Stimulated activated naive CD8-positive, alpha-beta T cell treated with anti-CD3 and anti-CD28 coated beads, Interleukin-15, Interleukin-2, amounts not matched to agents 100 ng/mL and 50 ng/mL, for 24 hours (primary cell): ENCODE measurements at regions not wholly inside any gene's neighbourhood (a gene's known extent, or its start where the extent isn't known, plus 50 kb on each side); places are given as distances from the start of the nearest gene placed in this dataset.
"Not testable (repeated sequence)": the region's sequence is repeated elsewhere in the genome, so short reads cannot be mapped to it uniquely, and the experiment has no call there.

Experiments used
- H3K27ac Mint-ChIP-seq: one replicate; pipeline ENCODE4 v1.8.0; 2021; ENCODE audit warnings: mild to moderate bottlenecking, mixed read lengths
- H3K27me3 Mint-ChIP-seq: one replicate; pipeline ENCODE4 v1.8.0; 2021; ENCODE audit warnings: mixed read lengths
- H3K36me3 Mint-ChIP-seq: one replicate; pipeline ENCODE4 v1.8.0; 2021; ENCODE audit warnings: low read depth, mixed read lengths
- H3K4me1 Mint-ChIP-seq: one replicate; pipeline ENCODE4 v1.8.0; 2021; ENCODE audit warnings: low read depth, mixed read lengths
- H3K4me3 Mint-ChIP-seq: one replicate; pipeline ENCODE4 v1.8.0; 2021; ENCODE audit warnings: mild to moderate bottlenecking, mixed read lengths
- H3K9me3 Mint-ChIP-seq: one replicate; pipeline ENCODE4 v1.8.0; 2021; ENCODE audit warnings: mixed read lengths

DNA sequence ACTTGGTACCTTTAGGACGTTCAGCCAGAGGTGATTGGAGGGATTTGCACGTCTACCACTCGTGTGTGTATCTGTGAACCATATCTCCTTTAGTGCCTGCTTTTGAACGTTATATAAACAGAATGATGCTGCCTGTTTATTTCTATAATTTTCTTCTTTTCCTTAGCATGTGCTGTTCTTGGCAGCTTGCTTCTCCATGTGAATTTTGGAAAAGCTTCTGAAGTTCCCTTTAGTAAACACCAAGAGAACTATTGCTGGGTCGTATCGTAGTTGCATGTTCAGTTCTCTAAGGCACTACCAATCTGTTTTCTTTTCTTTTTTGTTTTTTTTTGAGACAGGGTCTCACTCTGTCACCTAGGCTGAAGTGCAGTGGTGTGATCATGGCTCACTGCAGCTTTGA, 73.8 kb upstream of the FANCC start:
- H3K9me3 Mint-ChIP-seq, H3K4me1 Mint-ChIP-seq, H3K4me3 Mint-ChIP-seq, H3K36me3 Mint-ChIP-seq, H3K27ac Mint-ChIP-seq: not testable (repeated sequence)
- peaks cover 11% of the 10 kb centered on the region for H3K27me3 Mint-ChIP-seq

DNA sequence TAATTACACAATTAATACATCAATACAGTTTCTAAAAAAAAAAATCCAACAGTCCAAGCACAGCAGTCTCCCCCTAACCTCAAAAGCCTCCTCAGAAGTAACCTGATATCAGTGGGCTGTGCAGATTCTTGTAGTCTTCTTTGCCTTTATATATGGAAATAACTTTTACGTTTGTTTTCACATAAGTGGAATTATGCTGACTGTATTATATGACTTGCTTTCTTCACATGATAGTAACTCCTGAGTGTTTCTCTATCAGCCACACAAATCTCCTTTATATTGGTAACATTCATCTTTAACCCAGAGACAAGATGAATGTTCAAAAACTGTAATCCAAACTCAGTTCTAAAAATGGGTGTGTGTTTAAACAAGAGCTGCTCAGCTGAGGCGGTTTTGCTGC, 71.9 kb upstream of the FANCC start:
- peaks cover 13% of the 10 kb centered on the region for H3K27me3 Mint-ChIP-seq
- no peaks in the 10 kb centered on the region for H3K9me3 Mint-ChIP-seq
- no peak overlapping the region for H3K4me3 Mint-ChIP-seq
- H3K4me1 Mint-ChIP-seq: no peaks in the 10 kb centered on the region
- H3K27ac Mint-ChIP-seq: no peak overlapping the region
- H3K36me3 Mint-ChIP-seq: no peaks in the 10 kb centered on the region

DNA sequence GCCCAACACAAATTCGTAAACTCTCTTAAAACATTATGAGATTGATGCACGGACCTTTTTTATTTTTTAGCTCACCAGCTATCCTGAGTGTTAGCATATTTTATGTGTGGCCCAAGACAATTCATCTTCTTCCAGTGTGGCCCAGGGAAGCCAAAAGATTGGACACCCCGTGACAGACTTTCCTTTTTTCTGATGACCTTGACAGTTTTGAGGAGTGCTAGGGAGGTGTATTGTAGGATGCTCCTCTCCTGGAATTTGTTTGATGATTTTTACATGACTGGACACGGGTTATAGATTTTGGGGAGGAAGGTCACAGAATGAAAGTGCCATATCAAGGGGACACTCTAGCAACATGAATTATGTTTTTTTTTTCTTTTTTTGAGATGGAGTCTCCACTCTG, 69.3 kb upstream of the FANCC start:
- H3K4me3 Mint-ChIP-seq: no peak overlapping the region

DNA sequence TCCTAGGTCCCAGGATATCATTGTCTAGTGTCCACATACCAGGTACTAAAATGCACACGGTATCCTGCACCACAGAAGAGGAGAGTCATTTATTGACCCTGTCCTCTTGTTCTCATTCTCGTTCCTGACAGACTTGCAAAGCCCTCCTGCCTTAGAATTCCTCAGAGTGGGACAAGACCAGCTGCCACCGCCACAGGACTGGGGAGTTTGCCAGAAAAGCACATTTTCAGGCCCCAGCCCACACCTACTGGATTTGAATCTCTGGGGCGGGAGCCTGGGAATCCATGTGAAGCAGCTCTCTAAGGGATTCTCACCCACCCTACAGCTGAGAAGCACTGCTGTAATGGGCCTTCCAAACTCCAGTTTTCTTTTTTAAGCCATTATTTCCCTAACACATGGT, 68.0 kb upstream of the FANCC start:
- Mint-ChIP-seq H3K9me3 (no peaks in the 10 kb centered on the region), H3K27me3 (peaks cover 39% of the 10 kb centered on the region), H3K4me1 (no peaks in the 10 kb centered on the region), H3K27ac (no peak overlapping the region), H3K4me3 (no peak overlapping the region), H3K36me3 (no peaks in the 10 kb centered on the region)

More for the DNA sequence above, 69.3 kb upstream of the FANCC start:
- H3K4me1 Mint-ChIP-seq: no peaks in the 10 kb centered on the region
- H3K36me3 Mint-ChIP-seq: no peaks in the 10 kb centered on the region
- peaks cover 29% of the 10 kb centered on the region for H3K27me3 Mint-ChIP-seq
- H3K9me3 Mint-ChIP-seq: no peaks in the 10 kb centered on the region
- no peak overlapping the region for H3K27ac Mint-ChIP-seq

DNA sequence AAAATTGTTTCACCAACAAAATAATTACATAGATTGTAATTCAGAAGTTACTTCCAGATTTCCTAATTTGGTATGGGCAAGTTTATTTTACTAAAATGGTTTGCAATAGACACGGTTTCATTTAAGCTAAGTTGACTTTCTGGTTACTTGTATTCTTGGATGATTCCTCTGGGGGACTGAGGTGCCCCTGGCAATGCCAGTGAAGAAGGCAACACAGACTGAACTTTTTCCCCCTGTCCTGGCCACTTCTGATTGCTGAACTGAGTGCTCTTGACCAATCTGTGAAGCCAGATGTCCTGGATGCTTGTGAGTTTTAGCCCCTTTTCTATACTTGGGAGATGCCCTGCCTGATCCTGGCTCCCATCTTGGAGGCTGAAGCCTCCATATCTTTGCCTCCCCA, 66.3 kb upstream of the FANCC start:
- H3K27ac Mint-ChIP-seq: no peak overlapping the region
- H3K36me3 Mint-ChIP-seq: no peaks in the 10 kb centered on the region
- no peaks in the 10 kb centered on the region for H3K4me1 Mint-ChIP-seq
- peaks cover 47% of the 10 kb centered on the region for H3K27me3 Mint-ChIP-seq
- no peaks in the 10 kb centered on the region for H3K9me3 Mint-ChIP-seq
- H3K4me3 Mint-ChIP-seq: no peak overlapping the region

DNA sequence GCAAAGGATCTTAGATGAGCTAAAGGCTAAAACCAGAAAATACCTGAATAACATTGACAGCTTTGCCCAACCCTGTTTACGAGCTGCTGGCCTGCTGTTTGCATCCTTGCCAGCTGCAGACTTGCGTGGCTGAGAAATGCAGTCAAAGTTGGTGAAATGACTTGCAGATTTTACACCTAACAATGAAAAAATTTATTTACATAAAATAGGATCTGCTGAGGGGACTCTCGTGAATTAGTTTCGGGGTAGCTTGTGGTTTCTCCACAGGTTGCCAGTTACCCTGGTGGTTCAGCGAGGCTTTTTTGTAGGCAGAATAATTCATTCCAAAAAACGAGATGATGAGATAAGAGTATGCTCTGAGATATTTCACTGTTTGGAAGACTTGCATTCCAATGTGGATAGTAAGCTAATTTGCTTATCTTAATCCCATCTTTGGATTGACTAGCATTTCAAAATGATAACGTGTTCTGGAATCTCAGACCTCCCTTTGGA, 65.7 kb upstream of the FANCC start:
- Mint-ChIP-seq H3K9me3 (no peaks in the 10 kb centered on the region), H3K4me3 (no peak overlapping the region), H3K36me3 (no peaks in the 10 kb centered on the region), H3K27me3 (peaks cover 50% of the 10 kb centered on the region), H3K4me1 (no peaks in the 10 kb centered on the region), H3K27ac (no peak overlapping the region)

DNA sequence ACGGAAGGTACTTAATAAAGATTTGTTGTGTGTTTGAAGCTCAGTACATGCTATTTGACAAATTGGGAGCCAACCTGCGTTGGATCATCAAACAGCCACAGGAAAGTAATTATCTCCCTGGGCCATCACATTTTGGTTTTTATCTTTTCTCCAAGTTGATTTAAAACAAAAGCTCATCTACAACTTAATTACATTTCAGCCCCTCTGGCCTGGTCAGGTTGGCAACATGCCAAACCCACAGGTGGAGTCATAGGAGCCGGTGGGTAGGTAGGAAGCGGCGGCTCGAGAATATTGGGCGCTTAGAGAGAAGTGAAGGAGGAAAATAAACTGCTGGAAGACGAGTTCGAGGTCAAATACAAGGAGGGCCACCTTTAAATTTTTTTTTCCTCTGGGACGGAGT, 64.9 kb upstream of the FANCC start:
- Mint-ChIP-seq H3K4me3 (no peak overlapping the region), H3K36me3 (no peaks in the 10 kb centered on the region), H3K27ac (no peak overlapping the region), H3K4me1 (peaks cover 4% of the 10 kb centered on the region), H3K9me3 (no peaks in the 10 kb centered on the region), H3K27me3 (peaks cover 57% of the 10 kb centered on the region)

DNA sequence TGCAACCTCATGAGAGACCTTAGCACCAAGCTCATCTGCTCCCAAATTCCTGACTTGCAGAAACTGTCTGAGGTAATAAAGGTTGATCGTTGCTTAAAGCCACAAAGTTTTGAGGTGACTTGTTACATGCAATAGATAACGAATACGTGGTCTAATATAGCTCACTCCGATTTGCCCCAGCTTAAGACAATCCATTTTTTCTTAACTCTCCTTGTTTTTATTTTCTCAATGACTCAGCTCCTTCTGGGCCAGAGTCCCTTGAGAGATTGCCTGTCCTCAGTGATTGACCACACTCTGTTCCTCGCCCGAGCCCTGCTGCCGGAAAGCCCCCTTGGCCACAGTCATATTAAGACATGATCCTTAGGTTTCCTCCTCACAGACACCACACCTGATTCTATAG, 63.7 kb upstream of the FANCC start:
- peaks cover 4% of the 10 kb centered on the region for H3K4me1 Mint-ChIP-seq
- H3K36me3 Mint-ChIP-seq: no peaks in the 10 kb centered on the region
- H3K4me3 Mint-ChIP-seq: no peak overlapping the region
- no peak overlapping the region for H3K27ac Mint-ChIP-seq
- no peaks in the 10 kb centered on the region for H3K9me3 Mint-ChIP-seq
- peaks cover 67% of the 10 kb centered on the region for H3K27me3 Mint-ChIP-seq

DNA sequence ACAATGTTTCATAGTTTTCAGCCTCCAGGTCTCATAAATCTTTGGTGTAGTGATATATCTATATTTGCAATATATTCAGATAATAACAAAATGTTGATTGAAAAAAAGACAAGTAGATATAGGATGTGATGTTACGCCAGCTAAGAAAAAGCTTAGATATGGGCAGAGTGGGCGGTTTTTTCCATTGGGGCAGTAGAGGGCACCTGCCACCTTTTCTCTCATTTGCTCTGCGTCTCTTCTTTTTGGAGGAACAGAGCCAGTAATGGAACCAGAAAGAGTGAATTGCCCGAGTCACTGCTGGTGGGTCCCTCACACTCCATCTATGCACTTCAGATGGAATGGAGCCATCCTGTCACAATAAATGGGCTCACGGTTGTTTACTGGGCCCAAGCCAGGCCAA, 62.1 kb upstream of the FANCC start:
- no peak overlapping the region for H3K4me3 Mint-ChIP-seq
- no peaks in the 10 kb centered on the region for H3K9me3 Mint-ChIP-seq
- H3K27me3 Mint-ChIP-seq: peaks cover 57% of the 10 kb centered on the region
- H3K4me1 Mint-ChIP-seq: peaks cover 4% of the 10 kb centered on the region
- no peak overlapping the region for H3K27ac Mint-ChIP-seq
- H3K36me3 Mint-ChIP-seq: no peaks in the 10 kb centered on the region

DNA sequence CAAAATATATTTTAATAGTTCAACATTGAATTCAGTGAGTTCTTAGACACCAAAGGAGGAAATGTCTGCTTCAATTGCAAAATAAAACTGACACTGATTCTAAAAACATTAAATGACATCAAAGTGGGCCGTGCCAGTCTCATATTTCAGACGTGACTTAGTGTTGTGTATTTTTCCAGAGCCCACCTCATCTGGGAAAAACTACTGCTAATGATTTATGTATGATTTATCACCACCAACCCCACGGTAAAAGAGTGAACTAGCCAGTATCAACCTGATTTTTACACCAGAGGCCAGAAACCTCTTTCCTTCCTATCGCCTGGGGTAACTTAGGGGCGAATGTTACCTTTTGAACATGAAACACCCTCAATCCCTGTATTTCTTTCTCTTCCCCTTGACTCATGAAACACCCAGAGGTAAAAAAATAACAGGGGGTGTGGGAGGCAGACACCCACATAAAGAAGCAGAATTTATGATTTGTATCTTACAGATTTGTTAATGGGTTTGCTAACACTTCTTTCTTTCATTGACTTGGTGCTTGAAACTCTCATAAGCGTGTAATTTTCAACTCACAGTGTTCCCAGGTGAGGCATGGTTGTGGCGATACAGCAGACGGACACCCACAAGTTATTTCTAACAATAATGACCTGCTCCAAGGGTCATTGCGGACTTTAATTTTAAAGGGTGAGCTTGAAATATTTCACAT, 56.4 kb upstream of the FANCC start:
- peaks cover 4% of the 10 kb centered on the region for H3K4me1 Mint-ChIP-seq
- no peaks in the 10 kb centered on the region for H3K36me3 Mint-ChIP-seq
- H3K27me3 Mint-ChIP-seq: peaks cover 48% of the 10 kb centered on the region
- no peak overlapping the region for H3K4me3 Mint-ChIP-seq
- H3K9me3 Mint-ChIP-seq: no peaks in the 10 kb centered on the region
- no peak overlapping the region for H3K27ac Mint-ChIP-seq

DNA sequence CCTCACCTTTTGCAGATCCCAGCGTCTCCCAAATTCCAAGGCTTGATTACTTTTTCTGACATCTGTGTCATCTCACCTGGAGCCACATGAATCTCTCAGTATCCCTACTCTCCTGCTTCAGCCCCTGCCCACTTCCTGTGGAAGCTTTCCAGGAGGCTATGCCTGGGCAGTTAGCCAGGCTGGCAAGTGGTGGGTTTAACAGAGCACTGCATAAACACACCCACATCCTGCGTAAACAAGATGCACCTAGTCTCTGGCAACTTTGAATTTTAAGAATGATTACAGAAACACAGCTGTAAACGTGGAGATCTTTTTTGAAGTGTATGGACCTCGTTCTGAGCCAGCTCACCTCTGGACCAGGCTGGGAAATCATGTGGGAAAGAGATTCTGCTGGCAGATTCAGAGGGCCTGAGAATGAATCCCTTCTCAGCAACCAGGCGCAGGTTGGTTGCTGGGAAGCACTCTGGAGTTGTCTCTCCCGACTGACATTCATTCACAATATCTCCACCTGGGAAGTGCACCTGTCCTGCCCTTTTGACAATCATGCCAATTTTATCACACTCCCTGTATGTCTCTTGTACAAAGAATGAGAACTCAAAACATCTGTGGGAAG, 55.7 kb upstream of the FANCC start:
- no peaks in the 10 kb centered on the region for H3K36me3 Mint-ChIP-seq
- H3K4me3 Mint-ChIP-seq: no peak overlapping the region
- peaks cover 4% of the 10 kb centered on the region for H3K4me1 Mint-ChIP-seq
- H3K9me3 Mint-ChIP-seq: no peaks in the 10 kb centered on the region
- H3K27me3 Mint-ChIP-seq: peaks cover 50% of the 10 kb centered on the region
- no peak overlapping the region for H3K27ac Mint-ChIP-seq

DNA sequence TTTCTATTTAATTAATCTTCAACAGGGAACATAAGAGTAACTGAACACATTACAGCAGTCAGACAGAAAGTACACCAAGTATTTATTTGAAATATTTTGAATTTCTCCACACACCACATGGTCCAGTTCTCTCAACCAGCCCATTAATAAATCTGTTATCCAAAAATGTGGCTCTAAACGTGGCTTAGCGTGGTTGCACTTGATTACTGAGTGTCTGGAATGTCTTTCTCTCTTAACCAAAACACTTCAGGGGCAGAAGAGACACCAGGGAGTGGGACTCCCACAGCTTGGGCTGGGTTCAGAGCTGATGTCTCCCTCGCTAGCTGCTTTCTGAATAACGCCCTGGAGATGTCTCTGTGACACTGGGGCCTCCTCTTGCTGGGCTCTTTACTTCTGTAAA, 52.6 kb upstream of the FANCC start:
- peaks cover 48% of the 10 kb centered on the region for H3K27me3 Mint-ChIP-seq
- no peaks in the 10 kb centered on the region for H3K36me3 Mint-ChIP-seq
- H3K9me3 Mint-ChIP-seq: no peaks in the 10 kb centered on the region
- H3K4me3 Mint-ChIP-seq: no peak overlapping the region
- no peaks in the 10 kb centered on the region for H3K4me1 Mint-ChIP-seq
- H3K27ac Mint-ChIP-seq: no peak overlapping the region

DNA sequence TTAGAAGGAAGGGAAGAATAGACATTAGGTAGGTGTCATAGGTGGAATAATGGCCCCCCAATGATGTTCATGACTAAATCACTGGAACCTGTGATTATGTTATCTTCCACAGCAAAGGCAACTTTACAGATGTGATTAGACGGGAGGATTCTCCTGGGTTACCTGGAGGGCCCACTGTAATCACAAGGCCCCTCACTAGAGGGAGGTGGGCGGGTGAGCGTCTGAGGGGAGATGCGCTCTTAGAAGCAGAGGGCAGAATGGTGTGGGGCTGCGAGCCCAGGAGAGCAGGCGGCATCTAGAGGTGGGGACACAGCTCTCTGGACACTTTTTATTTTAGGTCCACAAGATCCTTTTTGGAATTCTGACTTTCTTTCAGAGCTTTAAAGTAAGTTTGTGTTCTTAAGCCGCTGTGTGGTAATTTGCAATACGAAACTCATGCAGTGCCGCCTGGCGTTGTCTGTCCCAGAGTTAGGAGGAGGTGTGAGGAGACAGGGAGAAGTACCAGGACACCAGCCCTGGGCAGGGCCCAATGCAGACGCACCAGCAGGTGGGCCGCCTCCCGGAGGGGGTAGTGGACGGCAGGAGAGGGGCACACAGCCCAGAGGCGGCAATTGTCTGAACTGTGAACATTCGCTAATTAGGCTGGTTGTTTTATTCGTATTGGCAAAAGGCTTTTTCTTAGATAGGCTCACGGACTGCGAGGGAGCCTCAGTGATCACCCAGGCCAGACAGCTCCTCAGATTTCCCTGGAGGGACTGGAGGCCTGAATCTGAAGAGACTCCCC, 51.1 kb upstream of the FANCC start:
- Mint-ChIP-seq H3K4me3 (no peak overlapping the region), H3K27ac (no peak overlapping the region), H3K36me3 (no peaks in the 10 kb centered on the region), H3K9me3 (no peaks in the 10 kb centered on the region), H3K4me1 (no peaks in the 10 kb centered on the region), H3K27me3 (peaks cover 53% of the 10 kb centered on the region)
